NCI-H1105 (cell line): ENCODE measurements at regions not wholly inside any gene's neighbourhood (a gene's known extent, or its start where the extent isn't known, plus 50 kb on each side); places are given as distances from the start of the nearest gene placed in this dataset.
"Not testable (repeated sequence)": the region's sequence is repeated elsewhere in the genome, so short reads cannot be mapped to it uniquely, and the experiment has no call there.

Experiments
- DNase-seq: peaks from one replicate; lab custom pipeline; 2025; lab: John Stamatoyannopoulos, UW

DNA sequence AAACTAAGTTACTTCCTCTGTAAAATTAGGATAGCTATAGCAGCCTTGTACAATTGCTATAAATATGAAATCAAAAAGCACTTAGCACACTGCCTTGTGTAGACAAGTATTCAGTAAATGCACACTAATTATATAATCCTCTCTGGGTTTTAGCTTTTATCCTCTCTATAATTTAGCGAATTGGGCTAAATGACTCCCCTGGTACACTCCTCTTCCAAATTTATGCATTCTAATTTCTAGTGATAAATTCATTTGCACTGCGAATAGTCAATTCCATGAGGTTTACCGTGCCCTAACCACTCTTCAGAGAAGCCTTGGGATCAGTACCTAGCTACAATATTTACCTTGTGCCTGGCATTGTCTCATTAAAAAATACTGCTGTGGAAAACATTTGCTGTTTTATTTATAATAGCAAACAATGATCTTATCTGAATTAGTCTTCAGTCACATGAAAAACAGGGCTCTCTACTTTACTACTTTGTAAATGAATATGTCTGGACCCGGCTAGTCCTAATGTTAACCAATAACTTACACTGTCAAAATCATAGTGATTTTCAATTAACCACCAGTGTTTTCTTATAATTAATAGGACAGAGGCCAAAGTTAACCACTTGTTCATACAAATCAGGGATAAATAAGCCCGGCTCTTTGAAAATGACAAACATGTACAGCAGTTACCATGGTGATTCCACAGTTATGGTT, 577.9 kb downstream of the IPMK start:
- DNase-seq = peak; percentile 29

DNA sequence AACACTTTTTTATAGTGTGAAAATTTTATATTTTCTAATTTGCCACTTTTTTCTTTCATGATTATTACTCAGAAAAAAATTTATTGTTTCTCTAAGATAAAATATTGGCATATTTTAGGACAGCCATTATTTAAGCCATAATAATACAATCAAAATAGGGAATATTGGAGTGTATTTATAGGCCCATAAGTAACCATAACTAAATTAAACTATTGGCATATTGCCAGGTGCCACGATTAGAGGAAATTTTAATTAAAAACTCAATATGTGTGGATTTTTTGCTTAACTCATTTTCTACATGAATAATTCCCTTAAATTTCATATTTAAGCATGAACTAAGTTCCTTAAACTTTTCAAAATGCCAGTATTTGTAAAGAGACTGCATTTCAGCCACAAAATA, 587.8 kb downstream of the IPMK start:
- no peak for DNase-seq

DNA sequence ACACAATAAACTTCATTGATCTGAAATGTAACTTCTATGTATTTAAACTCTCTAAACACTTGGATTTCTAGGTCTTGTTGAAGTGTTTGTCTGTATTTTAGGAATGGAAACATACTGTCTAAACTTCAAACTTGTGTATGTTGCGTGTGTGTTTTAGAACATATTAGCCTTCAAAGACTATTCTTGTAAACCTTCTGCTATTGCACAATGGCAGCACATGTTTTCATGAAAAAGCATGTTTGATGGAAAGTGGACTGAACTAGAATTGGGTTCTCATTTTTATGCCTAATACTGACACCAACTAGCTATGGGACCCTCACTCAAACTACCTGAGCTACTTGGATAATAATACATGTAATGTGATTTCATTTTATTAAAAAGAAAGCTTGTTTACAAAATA, 592.6 kb downstream of the IPMK start:
- no peak for DNase-seq

DNA sequence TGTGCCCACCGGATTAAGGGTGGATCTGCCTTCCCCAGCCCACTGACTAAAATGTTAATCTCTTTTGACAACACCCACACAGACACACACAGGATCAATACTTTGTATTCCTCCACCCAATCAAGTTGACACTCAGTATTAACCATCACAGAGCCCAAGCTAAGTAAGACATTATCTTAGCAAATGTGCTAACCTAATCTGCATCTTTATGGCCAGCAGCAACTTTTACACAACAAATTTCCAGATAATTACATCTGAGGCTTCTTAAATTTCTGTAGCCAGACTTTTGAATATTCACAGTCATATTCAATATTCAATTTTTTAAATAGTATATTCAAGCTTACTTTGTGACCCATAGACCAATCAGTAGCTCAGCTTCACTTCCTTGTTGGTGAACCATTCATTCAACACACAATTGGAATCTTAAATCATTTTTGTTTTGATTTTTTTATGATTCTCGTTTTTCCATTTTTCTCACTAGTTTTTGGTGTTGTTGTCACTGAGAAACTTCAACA, 594.2 kb downstream of the IPMK start:
- DNase-seq = no peak

DNA sequence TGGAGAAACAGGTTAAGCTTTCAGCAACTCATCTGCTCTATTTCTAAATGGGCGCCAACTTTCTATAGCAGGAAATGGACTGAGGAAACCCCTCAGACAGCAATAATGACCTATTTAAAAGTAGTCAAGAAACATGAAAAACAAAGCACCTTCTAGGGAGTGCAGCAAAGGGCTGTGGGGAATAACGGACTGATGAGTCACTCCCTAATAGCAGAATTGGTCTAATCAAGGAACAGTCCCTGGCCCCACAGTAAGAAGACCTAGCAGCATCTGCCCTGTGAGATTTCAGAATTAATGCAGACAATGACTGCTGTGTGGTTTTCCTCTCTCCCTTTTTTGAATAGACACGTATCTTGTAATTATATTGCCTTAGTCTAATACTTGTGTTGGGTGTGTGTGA, 602.9 kb downstream of the IPMK start:
- DNase-seq = no peak

DNA sequence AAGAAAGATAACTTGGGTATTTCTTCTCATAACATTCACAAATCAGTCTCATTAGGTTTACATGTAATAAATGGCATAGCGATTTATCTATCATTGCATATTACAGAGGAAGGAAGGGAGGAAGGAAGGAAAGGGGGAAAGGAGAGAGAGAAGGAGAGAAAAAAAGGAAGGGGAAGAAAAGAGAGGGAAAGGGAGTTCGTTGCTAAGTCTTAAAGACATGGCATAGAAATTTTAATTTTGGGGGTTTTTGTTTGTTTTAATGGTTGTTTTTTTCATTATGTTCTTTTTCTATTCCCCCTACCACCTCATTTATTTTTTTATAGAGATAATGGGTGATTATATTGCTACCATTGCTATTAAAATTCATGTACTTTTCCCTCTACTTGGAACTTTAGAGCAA, 604.3 kb downstream of the IPMK start:
- no peak for DNase-seq

DNA sequence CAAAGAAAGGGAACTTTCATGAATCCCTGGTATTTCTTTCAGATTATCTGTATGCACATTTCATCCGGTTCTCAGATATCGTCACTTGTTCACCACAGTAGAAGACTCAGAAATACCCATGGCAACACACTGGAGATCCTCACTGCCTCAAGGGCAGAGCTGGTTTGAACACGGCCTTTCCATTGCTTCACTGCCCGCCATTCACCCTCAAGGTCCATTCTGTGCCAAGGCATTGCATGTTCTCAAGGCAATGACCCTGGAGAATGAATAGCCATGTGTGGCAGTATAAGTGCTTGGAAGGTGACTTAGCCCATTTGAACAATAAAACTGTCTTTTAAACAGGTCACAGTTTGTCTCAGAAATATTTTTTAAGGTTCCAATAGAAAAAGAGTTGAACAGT, 606.5 kb downstream of the IPMK start:
- no peak for DNase-seq

DNA sequence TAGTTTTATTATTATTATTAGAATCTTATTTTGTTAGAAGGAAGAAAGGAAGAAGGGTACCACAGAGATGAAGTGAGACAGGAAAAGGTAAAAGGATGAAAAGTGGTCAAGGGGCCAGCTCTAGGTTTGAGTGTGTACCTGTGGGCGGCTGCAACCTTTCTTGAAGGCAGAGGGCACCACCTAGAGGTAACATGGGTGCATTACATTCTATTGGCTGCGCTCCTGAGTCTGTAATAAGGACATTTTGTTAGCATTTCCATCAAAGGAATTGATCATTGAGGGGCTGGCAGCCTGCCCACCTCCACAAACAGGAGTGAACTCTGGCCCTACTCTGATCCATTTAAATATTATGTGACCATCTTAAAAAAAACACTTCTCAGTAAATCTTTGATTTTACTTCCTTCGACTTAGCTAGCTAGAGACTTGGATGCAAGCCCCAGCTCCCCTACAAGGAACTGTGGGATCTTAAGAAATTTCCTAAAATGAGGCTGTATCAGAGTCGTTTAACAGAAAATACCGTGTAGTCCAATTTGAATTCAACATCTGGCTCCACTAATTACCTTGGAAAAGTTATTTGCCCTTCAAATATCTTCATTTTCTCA, 610.4 kb downstream of the IPMK start:
- no peak for DNase-seq

DNA sequence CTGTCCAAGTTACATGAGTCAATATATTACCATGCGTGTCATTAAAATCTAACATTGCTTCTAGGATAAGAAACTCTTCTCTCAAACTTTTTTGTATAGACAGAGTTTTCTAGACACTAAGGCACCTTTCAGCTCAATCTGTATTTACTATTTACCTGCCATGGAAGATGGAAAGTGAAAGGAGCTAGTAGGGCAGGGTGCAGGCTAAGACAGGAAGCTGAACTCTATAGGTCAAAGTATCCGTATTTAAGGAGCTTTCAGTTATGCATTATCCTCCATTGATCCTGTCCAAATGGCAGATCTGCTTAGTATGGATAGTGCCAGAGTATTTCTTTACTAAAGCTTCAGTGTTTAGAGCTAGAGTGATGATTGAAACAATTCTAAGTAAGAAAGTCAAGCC, 612.8 kb downstream of the IPMK start:
- no peak for DNase-seq

DNA sequence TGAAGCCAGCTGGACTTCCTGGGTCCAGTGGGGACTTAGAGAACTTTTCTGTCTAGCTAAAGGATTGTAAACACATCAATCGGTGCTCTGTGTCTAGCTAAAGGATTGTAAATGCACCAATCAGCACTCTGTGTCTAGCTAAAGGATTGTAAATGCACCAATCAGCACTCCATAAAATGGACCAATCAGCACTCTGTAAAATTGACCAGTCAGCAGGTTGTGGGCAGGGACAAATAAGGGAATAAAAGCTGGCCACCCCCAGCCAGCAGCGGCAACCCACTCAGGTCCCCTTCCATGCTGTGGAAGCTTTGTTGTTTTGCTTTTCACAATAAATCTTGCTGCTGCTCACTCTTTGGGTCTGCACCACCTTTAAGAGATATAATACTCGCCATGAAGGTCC, 622.6 kb downstream of the IPMK start:
- DNase-seq = not testable (repeated sequence)

DNA sequence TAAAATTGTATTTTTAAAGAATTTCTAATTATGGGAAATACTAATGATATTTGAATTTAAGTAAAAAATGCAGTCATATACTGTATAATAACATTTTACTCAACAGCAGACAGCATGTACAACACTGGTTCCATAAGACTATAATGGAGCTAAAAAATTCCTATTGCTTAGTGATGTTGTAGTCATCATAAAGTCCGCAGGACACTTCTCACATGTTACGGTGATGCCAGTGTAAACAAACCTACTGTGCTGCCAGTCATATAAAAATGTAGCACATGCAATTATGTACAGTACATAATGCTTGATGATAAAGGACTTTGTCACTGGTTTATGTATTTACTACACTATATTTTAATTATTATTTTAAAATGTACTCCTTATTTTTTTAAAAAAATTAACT, 629.3 kb downstream of the IPMK start:
- DNase-seq = no peak

DNA sequence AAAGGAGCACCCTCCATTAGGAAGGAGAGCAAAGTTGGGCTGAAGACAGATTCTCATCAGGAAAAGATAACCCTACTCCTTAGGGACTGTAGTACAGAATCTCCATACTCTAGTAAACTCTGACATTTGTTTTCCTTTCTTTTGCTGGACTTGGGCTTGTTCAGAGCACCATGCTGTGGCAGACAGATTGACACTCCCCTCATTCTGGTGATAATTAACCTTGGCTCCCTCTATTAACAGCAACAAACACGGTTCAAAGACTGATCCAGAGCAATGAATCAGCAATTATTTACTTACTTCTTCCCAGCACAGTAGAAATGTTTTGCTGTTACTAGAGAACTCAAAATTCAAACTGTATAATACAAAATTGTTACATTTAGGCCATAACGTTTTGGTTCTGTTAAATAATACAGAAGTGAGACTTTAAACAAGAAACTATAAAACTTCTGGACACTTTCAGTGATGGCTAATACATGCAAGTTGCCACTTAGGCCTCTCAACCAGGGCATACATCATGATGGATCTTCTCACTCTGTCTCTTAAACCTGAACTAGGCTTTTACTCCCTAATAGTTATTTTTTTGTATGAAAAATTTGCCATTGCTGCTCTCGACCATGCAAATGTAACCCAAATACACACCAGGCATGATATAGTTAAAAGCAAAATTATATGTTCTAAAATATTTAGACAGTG, 639.0 kb downstream of the IPMK start:
- peak; percentile 2 for DNase-seq

DNA sequence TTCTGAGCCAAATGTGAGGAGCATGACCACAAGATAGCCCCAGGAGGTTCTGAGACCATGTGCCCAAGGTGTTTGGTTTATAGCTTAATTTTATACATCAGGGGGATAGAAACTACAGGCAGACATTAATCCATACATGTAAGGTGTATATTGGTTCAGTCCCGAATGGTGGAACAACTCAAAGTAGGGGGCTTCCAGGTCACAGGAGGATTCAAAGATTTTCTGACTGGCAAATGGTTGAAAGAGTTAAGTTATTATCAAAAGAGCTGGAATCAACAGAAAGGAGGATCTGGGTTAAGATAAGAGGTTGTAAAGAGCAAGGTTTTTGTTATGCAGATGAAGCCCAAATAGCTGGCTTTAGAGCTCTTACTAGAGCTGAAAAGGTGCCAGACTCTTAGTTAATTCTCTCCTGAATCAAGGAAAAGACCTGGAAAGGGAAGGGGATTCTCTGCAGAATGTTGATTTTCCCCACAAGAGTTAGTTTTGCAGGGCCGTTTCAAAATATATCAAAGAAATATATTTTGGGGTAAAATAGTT, 640.0 kb downstream of the IPMK start:
- DNase-seq = no peak

DNA sequence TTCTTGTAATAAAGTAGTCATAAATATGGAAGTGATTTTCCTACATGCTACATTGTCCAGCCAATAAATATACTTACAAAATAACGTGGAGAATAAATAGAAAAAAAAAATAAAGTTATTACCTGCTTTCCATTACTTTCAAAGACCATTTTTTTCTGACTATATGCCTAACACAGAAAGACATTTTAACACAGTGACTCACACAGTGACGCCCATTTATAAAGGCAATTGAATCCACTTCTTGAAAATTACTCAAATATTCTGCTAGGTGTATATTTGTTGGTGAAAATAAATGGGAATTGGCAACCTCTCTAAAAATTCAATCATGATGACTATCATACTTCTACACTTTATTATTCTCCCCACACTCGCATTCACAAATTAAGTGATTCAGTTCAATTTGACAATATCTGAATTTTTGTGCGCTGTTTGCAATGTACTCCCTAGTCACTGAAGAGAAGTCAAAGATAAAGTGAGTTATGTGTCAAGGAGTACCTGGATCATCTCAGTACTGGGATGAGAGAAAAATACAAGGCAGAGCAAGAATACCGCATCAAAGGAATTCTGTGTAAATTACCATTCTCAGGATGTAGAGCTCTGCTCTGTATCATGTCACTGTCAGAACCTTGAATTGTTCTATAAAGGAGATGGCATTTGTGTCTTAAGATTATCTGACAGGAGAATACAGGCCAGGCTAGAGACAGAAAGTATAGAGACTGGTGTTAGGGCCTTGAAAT, 642.7 kb downstream of the IPMK start:
- DNase-seq = no peak

DNA sequence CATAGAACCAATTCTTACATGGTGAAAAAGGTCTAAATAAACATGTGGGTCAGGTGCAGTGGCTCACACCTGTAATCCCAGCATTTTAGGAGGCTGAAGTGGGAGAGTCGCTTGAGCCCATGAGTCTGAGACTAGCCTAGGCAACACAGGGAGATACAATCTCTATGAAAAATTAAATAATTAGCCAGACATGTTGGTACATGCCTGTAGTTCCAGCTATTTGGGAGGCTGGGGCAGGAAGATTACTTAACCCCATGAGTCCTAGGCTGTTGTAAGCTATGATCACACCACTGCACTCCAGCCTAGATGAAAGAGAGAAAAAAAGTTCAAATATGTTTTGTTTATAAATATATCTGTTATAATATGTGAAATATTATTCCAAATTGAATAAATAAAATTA, 643.6 kb downstream of the IPMK start:
- DNase-seq = peak; percentile 35

DNA sequence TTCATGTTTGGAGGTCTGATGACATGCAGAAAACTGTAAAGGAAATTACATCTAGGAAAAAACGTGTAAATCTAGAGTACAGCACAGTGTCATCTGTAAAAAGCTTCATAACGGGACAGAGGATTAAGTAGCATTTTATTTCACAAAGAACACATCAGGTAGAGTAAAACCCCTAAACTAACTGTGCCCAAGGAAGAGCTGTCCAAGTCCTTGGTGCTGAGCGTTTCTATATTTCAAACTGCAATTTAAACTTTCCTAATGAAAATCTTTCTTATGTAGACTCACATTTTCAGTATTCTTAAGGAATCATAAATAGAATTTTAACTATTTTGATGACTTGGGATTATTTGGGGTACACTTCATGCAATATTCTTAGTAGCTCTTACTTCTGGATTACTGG, 646.2 kb downstream of the IPMK start:
- no peak for DNase-seq

DNA sequence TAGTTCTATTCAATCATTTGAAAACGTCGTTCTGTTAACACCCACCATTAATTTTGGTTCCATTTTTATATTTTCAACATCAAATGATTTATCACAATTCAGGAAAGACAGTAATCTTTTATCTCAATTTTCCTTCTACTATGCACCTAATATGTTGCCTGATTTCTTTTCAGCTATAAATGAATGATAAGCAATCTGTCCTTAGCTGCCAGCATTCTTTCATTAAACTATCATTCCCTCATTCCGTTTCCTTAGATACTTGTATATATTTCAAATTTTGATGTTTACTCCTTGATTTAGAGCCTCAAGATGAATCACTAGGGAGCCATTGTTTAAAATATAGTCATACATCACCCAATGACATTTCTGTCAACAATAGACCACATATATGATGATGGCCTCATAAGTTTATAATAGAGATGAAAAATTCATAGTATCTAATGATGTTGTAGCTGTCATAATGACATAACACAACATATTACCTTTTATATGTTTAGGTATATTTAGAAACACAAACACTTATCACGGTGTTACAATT, 661.7 kb downstream of the IPMK start:
- no peak for DNase-seq

DNA sequence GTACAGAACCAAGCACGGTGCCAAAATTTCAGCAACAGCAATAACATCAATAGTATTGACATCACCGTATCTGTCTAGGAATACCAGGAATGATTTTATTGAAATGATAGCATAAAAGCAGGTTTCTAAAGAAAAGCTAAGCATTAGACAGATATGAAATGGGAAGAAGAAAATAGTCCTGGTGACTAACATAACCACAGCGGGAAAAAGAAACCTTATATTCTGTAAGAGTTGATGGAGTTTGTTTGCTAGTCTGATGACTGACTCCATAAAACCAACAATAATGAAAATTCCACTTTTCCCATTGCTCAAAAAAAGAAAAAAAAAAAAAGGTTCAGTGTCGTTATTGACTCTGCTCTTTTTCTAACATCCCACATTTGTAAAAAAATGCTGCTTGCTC, 668.3 kb downstream of the IPMK start:
- no peak for DNase-seq

DNA sequence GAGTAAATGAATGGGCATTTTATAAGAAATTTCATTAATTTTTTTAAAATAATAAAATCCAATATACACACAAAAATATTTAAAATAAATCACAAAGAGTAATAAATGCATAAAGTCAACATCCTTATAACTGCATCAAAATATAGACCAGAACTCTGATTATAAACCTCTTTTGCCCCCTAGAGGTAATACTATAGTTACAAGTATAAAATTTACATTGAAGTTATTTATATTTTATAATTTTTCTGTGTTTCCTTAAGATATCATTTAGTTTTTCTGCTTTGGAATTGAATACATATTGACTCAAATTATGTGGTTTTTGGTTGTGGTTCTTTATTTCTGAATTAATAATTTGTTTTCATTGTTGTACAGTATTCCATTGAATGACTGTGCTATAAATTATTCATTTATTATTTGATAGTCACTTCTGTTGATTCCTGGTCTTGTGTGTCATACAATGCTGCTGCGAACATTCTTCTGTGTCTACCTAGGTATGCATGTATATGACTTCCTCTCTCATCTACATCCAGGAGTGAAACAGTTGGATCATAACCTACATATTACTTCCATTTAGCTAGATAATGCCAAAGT, 673.6 kb downstream of the IPMK start:
- no peak for DNase-seq

DNA sequence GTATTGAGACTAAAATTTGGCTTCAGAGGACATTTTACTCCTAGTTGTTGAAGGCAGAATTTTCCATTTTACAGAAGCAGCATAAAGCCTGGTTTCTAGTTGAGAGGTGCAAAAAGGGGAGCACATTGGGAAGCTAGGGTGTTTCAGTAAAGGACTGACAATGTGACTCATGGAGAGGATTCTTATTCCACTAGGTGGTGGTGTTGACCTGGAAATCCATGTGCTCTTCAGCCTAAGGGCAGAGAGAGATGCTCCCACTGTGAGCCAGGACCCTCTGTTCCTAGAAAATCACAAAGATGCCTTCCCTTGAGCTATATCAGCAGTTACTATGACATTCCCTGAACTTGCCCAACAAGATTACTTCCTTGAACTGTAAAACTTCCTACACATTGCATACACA, 687.8 kb downstream of the IPMK start:
- peak; percentile 9 for DNase-seq

DNA sequence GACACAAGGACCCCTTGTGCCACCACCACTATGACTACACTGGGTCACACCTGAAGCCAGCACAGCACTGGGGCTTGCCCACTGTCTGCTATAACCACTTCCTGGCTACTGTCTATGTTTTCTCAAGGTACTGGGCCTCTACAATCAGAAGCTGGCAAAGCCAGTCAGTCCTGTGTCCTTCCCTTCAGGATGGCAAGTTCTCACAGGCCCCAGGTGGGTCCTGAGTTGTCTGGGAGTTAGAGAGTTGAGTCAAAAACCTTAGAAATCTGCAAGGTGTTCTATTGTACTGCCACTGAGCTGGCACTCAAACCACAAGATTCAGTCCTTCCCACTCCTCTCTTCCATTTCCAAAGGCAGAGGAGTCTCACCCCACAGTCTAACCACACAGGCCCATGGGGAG, 705.5 kb downstream of the IPMK start:
- DNase-seq = no peak

DNA sequence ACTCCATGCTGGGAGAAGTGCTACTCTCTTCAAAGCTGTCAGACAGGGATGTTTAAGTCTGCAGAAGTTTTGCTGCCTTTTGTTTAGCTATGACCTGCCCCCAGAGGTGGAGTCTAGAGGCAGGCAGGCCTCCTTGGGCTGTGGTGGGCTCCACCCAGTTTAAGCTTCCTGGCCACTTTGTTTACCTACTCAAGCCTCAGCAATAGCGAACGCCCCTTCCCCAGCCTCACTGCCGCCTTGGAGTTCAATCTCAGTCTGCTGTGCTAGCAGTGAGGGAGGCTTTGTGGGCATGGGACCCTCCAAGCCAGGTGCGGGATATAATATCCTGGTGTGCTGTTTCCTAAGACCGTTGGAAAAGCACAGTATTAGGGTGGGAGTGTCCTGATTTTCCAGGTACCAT, 715.9 kb downstream of the IPMK start:
- not testable (repeated sequence) for DNase-seq
